ENCODE measurements at regions not wholly inside any gene's neighbourhood (a gene's known extent, or its start where the extent isn't known, plus 50 kb on each side); places are given as distances from the start of the nearest gene placed in this dataset.

DNA sequence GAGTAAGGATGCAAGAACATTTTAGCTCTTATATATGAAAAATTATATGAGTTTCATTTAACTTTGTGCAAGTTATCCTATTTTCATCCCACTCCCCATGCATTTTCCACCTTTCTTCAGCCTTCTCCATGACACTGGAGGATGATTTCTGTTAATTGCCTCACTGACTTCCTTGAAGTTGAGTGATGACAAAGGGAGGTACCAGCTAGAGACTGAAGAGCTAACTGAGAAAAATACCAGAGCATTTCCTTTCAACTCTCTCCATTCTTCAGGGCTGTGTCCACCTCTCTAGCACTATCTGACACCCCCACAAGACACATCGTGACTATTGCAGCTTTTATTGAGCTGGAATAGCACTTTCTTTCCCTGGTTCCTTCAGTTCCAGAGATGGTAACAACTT is 711.6 kb upstream of the LRRC4C start:
- TF ChIP-seq ZBTB8A (CRISPR knock-in tag; IDR thresholded peaks at IDR 0.05; ENCODE audit: borderline replicate concordance, low read depth) (no peak), JUNB (CRISPR knock-in tag; IDR thresholded peaks at IDR 0.05; ENCODE audit: borderline replicate concordance) (no peak), ZSCAN12 (CRISPR knock-in tag; IDR thresholded peaks at IDR 0.05) (no peak), ZNF615 (CRISPR knock-in tag; IDR thresholded peaks at IDR 0.05; ENCODE audit: borderline replicate concordance) (no peak), FOXJ3 (CRISPR knock-in tag; IDR thresholded peaks at IDR 0.05; ENCODE audit: borderline replicate concordance) (no peak), ZBTB37 (CRISPR knock-in tag; IDR thresholded peaks at IDR 0.05) (no peak), ZNF430 (CRISPR knock-in tag; IDR thresholded peaks at IDR 0.05) (no peak), FOXK2 (IDR thresholded peaks at IDR 0.05) (no peak), ZHX1 (CRISPR knock-in tag; IDR thresholded peaks at IDR 0.05; ENCODE audit: low read depth) (no peak), NAIF1 (CRISPR knock-in tag; IDR thresholded peaks at IDR 0.05; ENCODE audit: borderline replicate concordance) (no peak), SIN3A (IDR thresholded peaks at IDR 0.05; ENCODE audit: borderline replicate concordance, low read depth, low read length) (no peak), ZNF746 (CRISPR knock-in tag; IDR thresholded peaks at IDR 0.05) (no peak)
- TF ChIP-seq, protein P1, sequence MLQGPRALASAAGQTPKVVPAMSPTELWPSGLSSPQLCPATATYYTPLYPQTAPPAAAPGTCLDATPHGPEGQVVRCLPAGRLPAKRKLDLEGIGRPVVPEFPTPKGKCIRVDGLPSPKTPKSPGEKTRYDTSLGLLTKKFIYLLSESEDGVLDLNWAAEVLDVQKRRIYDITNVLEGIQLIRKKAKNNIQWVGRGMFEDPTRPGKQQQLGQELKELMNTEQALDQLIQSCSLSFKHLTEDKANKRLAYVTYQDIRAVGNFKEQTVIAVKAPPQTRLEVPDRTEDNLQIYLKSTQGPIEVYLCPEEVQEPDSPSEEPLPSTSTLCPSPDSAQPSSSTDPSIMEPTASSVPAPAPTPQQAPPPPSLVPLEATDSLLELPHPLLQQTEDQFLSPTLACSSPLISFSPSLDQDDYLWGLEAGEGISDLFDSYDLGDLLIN (CRISPR knock-in tag; IDR thresholded peaks at IDR 0.05; ENCODE audit: borderline replicate concordance), result no peak
- TF ChIP-seq, protein P2, sequence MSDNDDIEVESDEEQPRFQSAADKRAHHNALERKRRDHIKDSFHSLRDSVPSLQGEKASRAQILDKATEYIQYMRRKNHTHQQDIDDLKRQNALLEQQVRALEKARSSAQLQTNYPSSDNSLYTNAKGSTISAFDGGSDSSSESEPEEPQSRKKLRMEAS (IDR thresholded peaks at IDR 0.05), result no peak
